NOMO-1 treated with dmso at 0.1 percent for 144 hours (cell line): ENCODE measurements at regions not wholly inside any gene's neighbourhood (a gene's known extent, or its start where the extent isn't known, plus 50 kb on each side); places are given as distances from the start of the nearest gene placed in this dataset.
A peak's percentile ranks its signal among the peaks of the same experiment; 100 is the strongest.
"Not testable (repeated sequence)": the region's sequence is repeated elsewhere in the genome, so short reads cannot be mapped to it uniquely, and the experiment has no call there.

Experiments used
- DNase-seq: peaks from one replicate; lab custom pipeline; 2025; ENCODE audit not compliant: unreplicated experiment; lab: John Stamatoyannopoulos, UW

DNA sequence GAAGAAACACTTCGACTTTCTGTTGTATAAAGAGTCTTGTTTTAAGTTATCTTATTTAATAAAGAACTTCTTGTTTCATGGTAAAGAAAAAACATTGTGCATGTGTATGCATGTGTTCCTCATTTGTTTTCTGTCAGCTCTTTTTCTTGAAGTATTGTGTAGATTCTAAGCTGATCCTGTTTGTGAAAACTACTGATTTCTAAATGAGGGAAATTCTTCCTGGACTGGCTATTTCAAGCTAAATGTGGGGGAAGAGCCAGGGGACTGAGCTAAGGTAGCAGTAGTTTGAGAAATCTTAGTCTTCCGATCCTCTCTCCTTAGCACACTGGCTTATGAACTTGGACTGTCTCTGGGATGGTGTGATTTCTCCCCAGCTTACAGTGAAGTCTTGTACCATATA, 56.4 kb upstream of the RBMS1 start:
- no peak for DNase-seq

DNA sequence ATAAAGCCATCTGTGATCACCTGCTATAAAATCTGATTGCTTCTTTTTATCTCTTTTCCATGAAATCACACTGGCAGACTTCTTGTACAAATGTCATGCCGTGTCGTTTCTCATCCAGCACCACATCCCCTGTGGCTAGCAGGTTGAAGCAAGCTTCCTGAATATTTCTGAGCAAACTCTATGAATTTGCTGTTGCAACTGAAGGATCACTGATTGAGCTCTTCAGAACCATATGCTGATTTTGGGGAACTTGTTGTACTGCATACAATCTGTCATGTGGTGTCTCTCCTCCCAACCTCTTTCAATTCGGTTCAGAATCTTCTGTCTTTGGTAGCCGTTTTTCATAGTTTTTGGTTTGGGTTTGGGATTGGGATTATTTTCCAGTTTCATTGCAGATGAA, 57.7 kb upstream of the RBMS1 start:
- peak; percentile 29 for DNase-seq

GRCh38 chr2:160555420-160556071, 61.9 kb upstream of the RBMS1 start:
- no peak for DNase-seq

- DNase-seq, result no peak
Measured at GRCh38 chr2:160557903-160558302, 64.3 kb upstream of the RBMS1 start.

- DNase-seq, result no peak
Measured at GRCh38 chr2:160558531-160558930, 64.9 kb upstream of the RBMS1 start.

GRCh38 chr2:160561551-160562295, 68.1 kb upstream of the RBMS1 start:
- peak; percentile 28 for DNase-seq

- DNase-seq, result no peak
Measured at GRCh38 chr2:160562730-160563129, 69.1 kb upstream of the RBMS1 start.

DNA sequence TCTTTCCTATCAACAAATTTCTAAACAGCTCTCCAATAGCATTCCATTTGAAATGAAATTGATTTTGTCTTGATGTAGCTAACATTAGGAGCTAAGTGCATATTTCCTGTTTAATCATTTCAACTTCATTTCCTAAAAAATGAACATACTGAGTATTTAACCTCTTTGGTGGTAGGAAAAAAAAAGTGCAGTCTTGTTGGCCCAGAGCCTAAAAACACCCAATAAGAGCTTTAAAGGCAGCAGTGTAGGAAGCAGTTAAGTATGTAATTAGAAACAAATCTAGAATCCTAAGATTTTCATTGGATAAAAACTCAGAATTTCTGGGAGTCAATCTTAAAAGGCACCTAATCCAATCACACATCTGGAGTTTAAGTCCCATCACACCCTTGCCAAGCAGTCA, 71.0 kb upstream of the RBMS1 start:
- DNase-seq, result no peak

- no peak for DNase-seq
Measured at GRCh38 chr2:160565099-160565845, 71.7 kb upstream of the RBMS1 start.

GRCh38 chr2:160566717-160567116, 73.1 kb upstream of the RBMS1 start:
- DNase-seq, result peak; percentile 61

- DNase-seq, result no peak
Measured at GRCh38 chr2:160568856-160569255, 75.2 kb upstream of the RBMS1 start.

- DNase-seq, result peak; percentile 48
Measured at GRCh38 chr2:160570376-160570775, 76.8 kb upstream of the RBMS1 start.

DNA sequence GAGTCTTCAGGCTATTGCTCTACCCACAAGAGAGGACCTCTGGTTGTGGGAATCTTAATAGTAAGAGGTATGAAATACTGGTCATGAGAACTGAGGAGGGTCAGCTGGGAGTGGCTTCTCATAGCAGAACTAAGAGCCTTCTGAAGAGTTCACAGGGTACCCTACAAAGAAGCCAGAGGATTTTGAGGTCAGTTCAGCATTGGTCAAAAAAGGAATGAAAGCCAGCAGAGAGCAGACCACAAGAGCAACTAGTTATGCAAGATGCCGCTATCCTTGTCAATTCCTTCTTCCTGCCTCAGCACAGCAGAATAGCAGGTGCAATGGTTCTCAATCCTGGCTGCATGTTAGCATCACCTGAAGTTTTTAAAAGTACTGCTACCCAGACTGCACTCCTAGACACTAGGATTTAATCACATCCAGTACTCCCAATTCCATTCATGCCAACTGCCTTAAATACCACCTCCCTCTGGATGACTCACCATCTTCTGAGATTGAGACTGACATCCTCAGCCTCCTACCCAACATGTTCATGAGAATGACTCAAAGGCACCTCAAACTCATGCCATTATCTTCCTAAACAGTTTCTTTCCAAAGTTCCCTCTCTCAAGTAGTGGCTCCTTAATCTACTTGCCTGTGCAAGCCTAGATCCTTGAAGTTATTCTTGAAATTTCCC, 81.0 kb upstream of the RBMS1 start:
- no peak for DNase-seq

- no peak for DNase-seq
Measured at GRCh38 chr2:160575368-160575767, 81.8 kb upstream of the RBMS1 start.

- DNase-seq, result no peak
Measured at GRCh38 chr2:160576054-160576499, 82.5 kb upstream of the RBMS1 start.

DNA sequence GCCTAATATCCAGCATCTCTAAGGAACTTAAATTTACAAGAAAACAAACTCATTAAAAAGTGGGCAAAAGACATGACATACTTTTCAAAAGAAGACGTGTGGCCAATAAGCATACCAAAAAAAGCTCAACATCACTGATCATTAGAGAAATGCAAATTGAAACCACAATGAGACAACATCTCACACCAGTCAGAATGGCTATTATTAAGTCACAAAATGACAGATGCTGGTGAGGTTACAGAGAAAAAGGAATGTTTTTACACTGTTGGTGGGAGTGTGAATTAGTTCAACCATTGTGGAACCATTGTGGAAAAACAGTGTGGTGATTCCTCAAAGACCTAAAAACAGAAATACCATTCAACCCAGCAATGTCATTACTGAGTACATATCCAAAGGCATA, 83.5 kb upstream of the RBMS1 start:
- DNase-seq, result not testable (repeated sequence)

DNA sequence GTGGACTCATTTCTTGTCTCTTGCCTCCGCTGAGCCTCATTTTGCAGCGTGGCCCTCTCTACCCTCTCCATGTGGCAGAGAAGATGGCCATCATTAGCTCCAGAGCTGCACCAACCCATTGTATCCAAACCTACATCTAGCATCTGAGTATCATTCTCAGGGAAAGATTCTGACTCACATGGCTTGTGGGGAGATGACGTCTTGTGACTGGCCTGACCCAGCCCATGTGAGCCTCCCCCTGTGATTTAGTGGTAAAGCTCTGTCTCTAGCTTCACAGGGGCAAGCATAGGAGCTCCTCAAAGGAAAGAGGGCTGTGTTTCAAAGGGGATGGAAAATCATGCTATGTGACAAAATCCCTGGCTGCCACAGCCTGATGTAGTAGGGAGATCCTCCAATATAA, 87.4 kb upstream of the RBMS1 start:
- no peak for DNase-seq

DNA sequence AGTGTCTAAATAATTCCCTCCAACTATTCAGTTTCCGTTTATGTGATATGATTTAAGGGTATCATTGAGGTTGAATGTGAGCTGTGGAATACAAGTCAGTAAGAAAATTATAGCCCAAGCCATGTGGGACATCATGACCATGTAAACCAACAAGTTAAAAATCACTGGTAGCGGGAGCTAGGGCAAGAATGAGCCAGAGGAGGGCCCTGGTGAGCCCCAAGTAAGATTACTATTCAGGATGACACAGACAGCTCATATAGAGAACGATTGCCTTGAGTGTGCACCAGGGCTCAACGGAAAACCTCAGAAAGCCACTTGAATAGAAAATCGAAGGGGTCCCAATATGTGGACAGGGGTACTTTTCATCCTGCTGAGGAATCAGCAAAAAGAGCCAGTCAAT, 87.8 kb upstream of the RBMS1 start:
- DNase-seq, result no peak

DNA sequence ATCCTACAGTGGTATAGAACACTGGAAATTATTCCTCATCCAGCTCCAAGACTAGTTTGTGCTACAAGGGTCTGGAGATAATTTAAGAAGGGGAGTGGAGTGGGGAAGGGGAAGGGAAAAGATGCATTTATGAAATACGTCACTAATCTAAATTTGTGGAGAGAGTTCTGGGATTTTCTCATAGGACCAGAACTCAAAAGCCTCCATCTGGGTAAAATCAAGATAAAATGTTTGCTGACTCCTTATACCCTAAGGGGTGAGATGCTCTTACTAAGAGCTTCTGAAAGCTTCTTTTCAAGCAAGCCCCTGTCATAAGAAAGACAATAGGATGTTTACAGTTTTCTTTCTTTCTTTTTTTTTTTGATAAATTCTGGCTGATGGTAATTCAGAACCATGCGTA, 88.5 kb upstream of the RBMS1 start:
- DNase-seq, result no peak

GRCh38 chr2:160582490-160583145, 89.0 kb upstream of the RBMS1 start:
- DNase-seq, result no peak

GRCh38 chr2:160583146-160583535, 89.5 kb upstream of the RBMS1 start:
- DNase-seq, result no peak
